HG02938 (cell line): ENCODE measurements at regions not wholly inside any gene's neighbourhood (a gene's known extent, or its start where the extent isn't known, plus 50 kb on each side); places are given as distances from the start of the nearest gene placed in this dataset.

ENCODE experiments used
- ATAC-seq: cut with Tn5 transposase; IDR thresholded peaks from one replicate; pipeline ENCODE4 v1.9.1; 2021; ENCODE audit warnings: mild to moderate bottlenecking, moderate library complexity; ENCODE audit not compliant: unreplicated experiment

- ATAC-seq = no peak
These were observed 96.1 kb upstream of the PLXNA4 start for GRCh38 chr7:132672200-132672990.

GRCh38 chr7:132666774-132667172 is 90.5 kb upstream of the PLXNA4 start:
- no peak for ATAC-seq

- no peak for ATAC-seq
These were observed 90.0 kb upstream of the PLXNA4 start for GRCh38 chr7:132666071-132666773.

GRCh38 chr7:132656846-132657776 is 80.8 kb upstream of the PLXNA4 start:
- no peak for ATAC-seq

GRCh38 chr7:132656341-132656740 is 80.1 kb upstream of the PLXNA4 start:
- ATAC-seq = no peak

- no peak for ATAC-seq
These were observed 79.0 kb upstream of the PLXNA4 start for GRCh38 chr7:132655131-132655727.

- ATAC-seq = peak; percentile 72
These were observed 77.9 kb upstream of the PLXNA4 start for GRCh38 chr7:132654150-132654549.

- ATAC-seq = no peak
These were observed 77.2 kb upstream of the PLXNA4 start for GRCh38 chr7:132653366-132653930.

GRCh38 chr7:132652507-132652906 is 76.2 kb upstream of the PLXNA4 start:
- no peak for ATAC-seq

- ATAC-seq = no peak
These were observed 74.2 kb upstream of the PLXNA4 start for GRCh38 chr7:132650498-132650897.

GRCh38 chr7:132647311-132647710 is 71.0 kb upstream of the PLXNA4 start:
- ATAC-seq = no peak

GRCh38 chr7:132646052-132646451 is 69.8 kb upstream of the PLXNA4 start:
- no peak for ATAC-seq

- ATAC-seq = no peak
These were observed 67.0 kb upstream of the PLXNA4 start for GRCh38 chr7:132643302-132643701.

GRCh38 chr7:132641238-132641637 is 65.0 kb upstream of the PLXNA4 start:
- no peak for ATAC-seq

- no peak for ATAC-seq
These were observed 63.7 kb upstream of the PLXNA4 start for GRCh38 chr7:132639983-132640382.

GRCh38 chr7:132638000-132638399 is 61.7 kb upstream of the PLXNA4 start:
- no peak for ATAC-seq

- ATAC-seq = no peak
These were observed 60.3 kb upstream of the PLXNA4 start for GRCh38 chr7:132636581-132636980.

GRCh38 chr7:132635127-132635526 is 58.9 kb upstream of the PLXNA4 start:
- ATAC-seq = no peak

- ATAC-seq = no peak
These were observed 54.6 kb upstream of the PLXNA4 start for GRCh38 chr7:132630834-132631233.
